22Rv1 (cell line): ENCODE measurements at regions not wholly inside any gene's neighbourhood (a gene's known extent, or its start where the extent isn't known, plus 50 kb on each side); places are given as distances from the start of the nearest gene placed in this dataset.

ENCODE experiments used
- CTCF ChIP-seq: fragments of 450-650 bp; IDR thresholded peaks from 2 replicates; pipeline ENCODE4 v1.5.1; 2017; ENCODE audit warnings: mild to moderate bottlenecking
- ZFX ChIP-seq: fragments of 450-650 bp; IDR thresholded peaks from 2 replicates; pipeline ENCODE4 v1.6.1; 2017; ENCODE audit warnings: antibody characterized with exemption, borderline replicate concordance

GRCh38 chr12:105522166-105522825 lies 191.8 kb downstream of the C12orf75 start:
- TF ChIP-seq CTCF: no peak
- no peak for TF ChIP-seq ZFX
